Peyer's patch (tissue), 4 donors: ENCODE measurements at regions not wholly inside any gene's neighbourhood (a gene's known extent, or its start where the extent isn't known, plus 50 kb on each side); places are given as distances from the start of the nearest gene placed in this dataset.

Experiments used
- DNase-seq, 3 donors: peaks; one replicate each; pipeline ENCODE4 v3.0.0-alpha.2; 2017 to 2019
- H3K27ac ChIP-seq, 4 donors: fragments of 200-600 bp; sonication (generic); one replicate each; pipeline ENCODE4 v1.5.1; 2016 to 2019
- H3K27me3 ChIP-seq, 2 donors: fragments of 200-600 bp; sonication (generic); one replicate each; pipeline ENCODE4 v1.5.1; 2019
- H3K36me3 ChIP-seq, 3 donors: fragments of 200-600 bp; sonication (generic); one replicate each; pipeline ENCODE4 v1.5.1; 2016 to 2019
- H3K4me1 ChIP-seq, 4 donors: fragments of 200-600 bp; sonication (generic); one replicate each; pipeline ENCODE4 v1.5.1; 2016 to 2019
- H3K4me3 ChIP-seq, 4 donors: fragments of 200-600 bp; sonication (generic); 1 replicate in 3 of 4; 2 replicates in 1 of 4; pipeline ENCODE4 v1.5.1; 2016 to 2019; ENCODE audit warnings: mild to moderate bottlenecking in 1 of 4
- H3K9me3 ChIP-seq, 4 donors: fragments of 200-600 bp; sonication (generic); one replicate each; pipeline ENCODE4 v1.5.1; 2016 to 2019; ENCODE audit warnings: mild to moderate bottlenecking in 1 of 4
- POLR2A ChIP-seq, 2 donors: fragments of 450-650 bp; IDR thresholded peaks; one replicate each; pipeline ENCODE4 v1.5.1; 2017; ENCODE audit warnings: antibody characterized with exemption in 2 of 2, mild to moderate bottlenecking in 2 of 2, moderate library complexity in 2 of 2
- TF ChIP-seq, protein P1 (sequence below), 6 experiments: fragments of 450-650 bp in 4 of 6; fragments of 200-600 bp in 2 of 6; sonication (generic) in 1 of 6; IDR thresholded peaks; one replicate each; pipeline ENCODE4 v1.5.1; 2017 to 2019; ENCODE audit warnings: antibody characterized with exemption in 6 of 6, mild to moderate bottlenecking in 3 of 6, moderate library complexity in 1 of 6

DNA sequence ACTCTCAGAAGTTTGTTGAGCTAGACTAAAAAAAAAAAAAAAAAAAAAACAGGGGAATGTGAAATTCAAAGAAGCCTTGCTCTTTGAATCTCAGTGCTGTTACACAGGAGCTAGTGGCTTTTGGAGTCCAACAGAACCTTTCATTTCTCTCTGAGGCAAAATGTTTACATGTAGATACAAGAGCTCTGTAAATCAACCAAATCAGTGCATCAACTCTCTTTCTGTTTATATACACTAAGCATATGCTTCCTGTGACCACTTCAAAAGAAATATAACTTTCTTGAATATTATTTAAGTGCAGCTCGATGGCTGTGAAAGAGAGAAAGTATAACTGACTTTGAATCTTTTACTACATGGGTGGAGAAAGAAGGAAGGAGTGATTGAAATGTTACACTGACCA lies 115.3 kb upstream of the ITGA1 start:
- no peak for TF ChIP-seq POLR2A (IDR thresholded peaks at IDR 0.05)
- TF ChIP-seq, protein P1, sequence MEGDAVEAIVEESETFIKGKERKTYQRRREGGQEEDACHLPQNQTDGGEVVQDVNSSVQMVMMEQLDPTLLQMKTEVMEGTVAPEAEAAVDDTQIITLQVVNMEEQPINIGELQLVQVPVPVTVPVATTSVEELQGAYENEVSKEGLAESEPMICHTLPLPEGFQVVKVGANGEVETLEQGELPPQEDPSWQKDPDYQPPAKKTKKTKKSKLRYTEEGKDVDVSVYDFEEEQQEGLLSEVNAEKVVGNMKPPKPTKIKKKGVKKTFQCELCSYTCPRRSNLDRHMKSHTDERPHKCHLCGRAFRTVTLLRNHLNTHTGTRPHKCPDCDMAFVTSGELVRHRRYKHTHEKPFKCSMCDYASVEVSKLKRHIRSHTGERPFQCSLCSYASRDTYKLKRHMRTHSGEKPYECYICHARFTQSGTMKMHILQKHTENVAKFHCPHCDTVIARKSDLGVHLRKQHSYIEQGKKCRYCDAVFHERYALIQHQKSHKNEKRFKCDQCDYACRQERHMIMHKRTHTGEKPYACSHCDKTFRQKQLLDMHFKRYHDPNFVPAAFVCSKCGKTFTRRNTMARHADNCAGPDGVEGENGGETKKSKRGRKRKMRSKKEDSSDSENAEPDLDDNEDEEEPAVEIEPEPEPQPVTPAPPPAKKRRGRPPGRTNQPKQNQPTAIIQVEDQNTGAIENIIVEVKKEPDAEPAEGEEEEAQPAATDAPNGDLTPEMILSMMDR (IDR thresholded peaks at IDR 0.05), result no peak
- H3K4me3 ChIP-seq, result no peak overlapping the region

DNA sequence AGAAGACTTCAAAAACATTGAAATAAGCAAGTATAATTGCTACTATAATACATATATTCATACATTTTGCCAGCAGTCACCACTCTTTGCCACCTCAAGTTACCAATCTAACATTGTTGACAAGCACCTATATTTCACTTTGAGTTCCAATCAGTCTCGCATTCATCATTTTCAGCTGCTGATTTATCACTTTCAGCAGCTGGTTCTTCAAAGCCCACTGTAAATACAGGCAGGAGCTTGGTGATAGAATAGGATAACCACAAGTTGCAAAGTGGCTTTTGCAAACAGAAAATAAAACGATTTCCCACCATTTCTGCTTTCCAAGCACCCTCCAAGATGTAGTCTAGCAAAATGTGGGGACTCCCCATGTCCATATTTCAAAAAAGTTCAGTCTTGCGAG lies 114.2 kb upstream of the ITGA1 start:
- Histone ChIP-seq H3K4me1 (no peaks in the 10 kb centered on the region), H3K9me3 (no peaks in the 10 kb centered on the region), H3K27me3 (no peaks in the 10 kb centered on the region), H3K27ac (no peak overlapping the region), H3K36me3 (no peaks in the 10 kb centered on the region), H3K4me3 (no peak overlapping the region)
- no peak for DNase-seq
- no peak for TF ChIP-seq POLR2A (IDR thresholded peaks at IDR 0.05)
- TF ChIP-seq, protein P1 (IDR thresholded peaks at IDR 0.05), result no peak

More for the DNA sequence above, 115.3 kb upstream of the ITGA1 start:
- no peaks in the 10 kb centered on the region for H3K36me3 ChIP-seq
- no peaks in the 10 kb centered on the region for H3K4me1 ChIP-seq
- DNase-seq, result no peak
- no peak overlapping the region for H3K27ac ChIP-seq
- no peaks in the 10 kb centered on the region for H3K27me3 ChIP-seq
- no peaks in the 10 kb centered on the region for H3K9me3 ChIP-seq

DNA sequence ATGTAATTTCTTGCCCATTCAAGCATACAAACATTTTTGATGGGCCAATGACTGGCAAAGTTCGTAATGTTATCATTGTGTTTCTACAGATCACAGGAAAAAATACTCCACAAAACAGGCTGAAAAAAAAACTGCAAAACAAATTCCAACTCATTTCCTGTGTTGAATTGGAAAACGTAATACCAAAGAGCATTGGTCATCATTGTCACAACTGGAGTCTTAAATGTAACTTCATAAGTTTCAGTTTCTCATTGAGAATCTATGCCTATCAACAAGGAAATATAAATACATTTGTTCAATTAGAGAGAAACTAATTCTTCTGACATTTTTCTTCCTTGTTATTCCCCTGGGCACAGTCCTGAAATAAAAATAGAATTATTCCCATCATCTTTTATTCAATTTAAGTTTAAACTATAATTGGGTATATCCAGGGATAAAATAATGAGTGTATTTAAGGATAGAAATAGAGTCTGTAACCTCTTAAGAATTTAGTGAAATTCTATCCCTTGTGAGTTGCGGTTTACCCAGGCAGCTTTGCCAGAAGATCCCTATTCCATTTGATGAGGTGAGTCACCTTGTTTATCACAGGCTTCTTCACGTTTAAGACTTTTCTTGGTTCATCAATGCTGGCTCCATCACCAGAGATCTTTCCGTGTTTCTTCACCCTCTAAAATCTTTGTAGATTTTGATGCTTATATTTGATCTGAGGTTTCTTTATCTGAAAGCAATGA lies 112.7 kb upstream of the ITGA1 start:
- Histone ChIP-seq H3K4me3 (no peak overlapping the region), H3K36me3 (no peaks in the 10 kb centered on the region), H3K27ac (no peak overlapping the region), H3K4me1 (no peaks in the 10 kb centered on the region), H3K27me3 (no peaks in the 10 kb centered on the region), H3K9me3 (no peaks in the 10 kb centered on the region)
- no peak for DNase-seq
- TF ChIP-seq, protein P1 (IDR thresholded peaks at IDR 0.05), result no peak
- TF ChIP-seq POLR2A (IDR thresholded peaks at IDR 0.05), result no peak

DNA sequence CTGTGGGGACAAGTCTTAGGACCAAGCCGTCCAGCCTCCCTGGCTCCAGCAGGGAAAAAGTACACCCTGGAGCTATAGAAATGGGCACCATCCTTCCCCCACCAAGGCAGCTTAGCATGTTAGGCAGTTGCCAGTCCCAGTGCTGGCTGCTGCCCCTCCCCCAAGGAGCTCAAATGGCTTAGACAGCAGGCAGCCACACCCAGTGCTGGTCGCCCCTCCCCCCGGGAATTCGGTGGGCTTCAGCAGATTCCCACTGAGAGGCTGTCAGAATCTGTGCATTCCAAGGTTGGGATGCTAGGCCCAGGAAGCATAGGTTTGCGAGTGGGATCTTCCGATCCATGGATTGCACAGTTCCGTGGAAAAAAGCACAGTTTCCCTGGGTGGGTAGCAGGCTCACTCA lies 105.2 kb upstream of the ITGA1 start:
- no peak overlapping the region for H3K4me3 ChIP-seq
- no peaks in the 10 kb centered on the region for H3K9me3 ChIP-seq
- no peaks in the 10 kb centered on the region for H3K4me1 ChIP-seq
- TF ChIP-seq, protein P1 (IDR thresholded peaks at IDR 0.05), result no peak
- no peak for TF ChIP-seq POLR2A (IDR thresholded peaks at IDR 0.05)
- H3K36me3 ChIP-seq, result no peaks in the 10 kb centered on the region
- DNase-seq, result no peak
- H3K27me3 ChIP-seq, result no peaks in the 10 kb centered on the region
- no peak overlapping the region for H3K27ac ChIP-seq

DNA sequence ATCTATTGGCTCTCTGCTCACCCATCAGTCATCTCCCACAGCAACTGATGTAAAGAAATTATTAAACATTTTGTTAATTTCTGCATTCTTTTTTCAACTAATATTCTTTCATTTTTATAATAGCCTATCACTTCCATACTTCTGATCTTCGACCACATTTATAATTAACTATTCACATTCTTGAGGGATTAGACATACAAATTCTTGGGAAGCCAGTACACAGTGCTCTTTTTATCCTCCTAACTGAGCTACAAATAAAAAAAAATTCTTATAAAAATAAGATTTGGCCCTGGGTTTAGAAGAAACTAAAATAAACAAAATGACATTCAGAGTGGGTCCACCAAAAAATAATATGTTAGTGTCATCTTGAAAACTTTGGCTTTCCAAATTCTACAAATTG lies 103.7 kb upstream of the ITGA1 start:
- no peak for TF ChIP-seq POLR2A (IDR thresholded peaks at IDR 0.05)
- TF ChIP-seq, protein P1 (IDR thresholded peaks at IDR 0.05), result no peak

More for the DNA sequence above, 103.7 kb upstream of the ITGA1 start:
- H3K36me3 ChIP-seq, result no peaks in the 10 kb centered on the region
- H3K4me3 ChIP-seq, result no peak overlapping the region
- H3K9me3 ChIP-seq, result no peaks in the 10 kb centered on the region
- H3K27ac ChIP-seq, result no peak overlapping the region
- no peak for DNase-seq
- no peaks in the 10 kb centered on the region for H3K4me1 ChIP-seq
- H3K27me3 ChIP-seq, result no peaks in the 10 kb centered on the region
